ENCODE measurements at regions not wholly inside any gene's neighbourhood (a gene's known extent, or its start where the extent isn't known, plus 50 kb on each side); places are given as distances from the start of the nearest gene placed in this dataset.
A peak's percentile ranks its signal among the peaks of the same experiment; 100 is the strongest.

GRCh38 chr14:65255029-65255545 is 152.8 kb upstream of the MAX start:
- Histone ChIP-seq H3K27ac (peak overlapping the region; percentile 49; the same call in 1 of the 2 replicates), H3K9me3 (ENCODE audit: low read depth, low read length) (no peaks in the 10 kb centered on the region)
- TF ChIP-seq POLR2AphosphoS5 (IDR thresholded peaks at IDR 0.05; ENCODE audit: borderline replicate concordance, low read depth, low read length) = no peak
- no peak for TF ChIP-seq EZH2 (IDR thresholded peaks at IDR 0.05)
- TF ChIP-seq FOXP2 (optimal IDR thresholded peaks at IDR 0.05; ENCODE audit: control extremely low read depth, extremely low read length, insufficient read depth) = no peak

GRCh38 chr14:65255583-65256461 is 153.5 kb upstream of the MAX start:
- no peaks in the 10 kb centered on the region for H3K9me3 ChIP-seq (ENCODE audit: low read depth, low read length)
- H3K27ac ChIP-seq = 0 out of 2 replicates have a peak overlapping the region, but pooled peaks have one; percentile 49
- H3K4me3 ChIP-seq = no peak overlapping the region
- no peak overlapping the region for H3K9ac ChIP-seq (ENCODE audit: insufficient read length)
- TF ChIP-seq EZH2 (IDR thresholded peaks at IDR 0.05) (no peak), POLR2AphosphoS5 (IDR thresholded peaks at IDR 0.05; ENCODE audit: borderline replicate concordance, low read depth, low read length) (no peak), FOXP2 (optimal IDR thresholded peaks at IDR 0.05; ENCODE audit: control extremely low read depth, extremely low read length, insufficient read depth) (no peak)
- DNase-seq (ENCODE audit: low read depth, low spot score) = no peak
- no peaks in the 10 kb centered on the region for H3K36me3 ChIP-seq (ENCODE audit: insufficient read depth, low read length)

More at GRCh38 chr14:65255029-65255545, 152.8 kb upstream of the MAX start:
- Histone ChIP-seq H3K9ac (ENCODE audit: insufficient read length) (no peak overlapping the region), H3K4me3 (0 out of 2 replicates have a peak overlapping the region, but pooled peaks have one; percentile 23), H3K36me3 (ENCODE audit: insufficient read depth, low read length) (no peaks in the 10 kb centered on the region)
- DNase-seq (ENCODE audit: low read depth, low spot score) = no peak

GRCh38 chr14:65256714-65257113 is 154.4 kb upstream of the MAX start:
- Histone ChIP-seq H3K4me3 (no peak overlapping the region), H3K36me3 (ENCODE audit: insufficient read depth, low read length) (no peaks in the 10 kb centered on the region), H3K9ac (ENCODE audit: insufficient read length) (no peak overlapping the region), H3K27ac (no peak overlapping the region), H3K9me3 (ENCODE audit: low read depth, low read length) (no peaks in the 10 kb centered on the region)
- no peak for DNase-seq (ENCODE audit: low read depth, low spot score)
- TF ChIP-seq EZH2 (IDR thresholded peaks at IDR 0.05) (no peak), POLR2AphosphoS5 (IDR thresholded peaks at IDR 0.05; ENCODE audit: borderline replicate concordance, low read depth, low read length) (no peak), FOXP2 (optimal IDR thresholded peaks at IDR 0.05; ENCODE audit: control extremely low read depth, extremely low read length, insufficient read depth) (no peak)

- Histone ChIP-seq H3K9ac (ENCODE audit: insufficient read length) (no peak overlapping the region), H3K27ac (no peak overlapping the region), H3K4me3 (no peak overlapping the region), H3K36me3 (ENCODE audit: insufficient read depth, low read length) (no peaks in the 10 kb centered on the region), H3K9me3 (ENCODE audit: low read depth, low read length) (no peaks in the 10 kb centered on the region)
- DNase-seq (ENCODE audit: low read depth, low spot score) = no peak
- TF ChIP-seq POLR2AphosphoS5 (IDR thresholded peaks at IDR 0.05; ENCODE audit: borderline replicate concordance, low read depth, low read length) = no peak
- no peak for TF ChIP-seq FOXP2 (optimal IDR thresholded peaks at IDR 0.05; ENCODE audit: control extremely low read depth, extremely low read length, insufficient read depth)
- no peak for TF ChIP-seq EZH2 (IDR thresholded peaks at IDR 0.05)
Measured at GRCh38 chr14:65257425-65257824, 155.1 kb upstream of the FUT8 start.

- Histone ChIP-seq H3K36me3 (ENCODE audit: insufficient read depth, low read length) (no peaks in the 10 kb centered on the region), H3K9ac (ENCODE audit: insufficient read length) (no peak overlapping the region), H3K4me3 (no peak overlapping the region), H3K9me3 (ENCODE audit: low read depth, low read length) (no peaks in the 10 kb centered on the region), H3K27ac (no peak overlapping the region)
- TF ChIP-seq EZH2 (IDR thresholded peaks at IDR 0.05) (no peak), POLR2AphosphoS5 (IDR thresholded peaks at IDR 0.05; ENCODE audit: borderline replicate concordance, low read depth, low read length) (no peak), FOXP2 (optimal IDR thresholded peaks at IDR 0.05; ENCODE audit: control extremely low read depth, extremely low read length, insufficient read depth) (no peak)
- no peak for DNase-seq (ENCODE audit: low read depth, low spot score)
Measured at GRCh38 chr14:65258391-65258790, 154.1 kb upstream of the FUT8 start.

DNA sequence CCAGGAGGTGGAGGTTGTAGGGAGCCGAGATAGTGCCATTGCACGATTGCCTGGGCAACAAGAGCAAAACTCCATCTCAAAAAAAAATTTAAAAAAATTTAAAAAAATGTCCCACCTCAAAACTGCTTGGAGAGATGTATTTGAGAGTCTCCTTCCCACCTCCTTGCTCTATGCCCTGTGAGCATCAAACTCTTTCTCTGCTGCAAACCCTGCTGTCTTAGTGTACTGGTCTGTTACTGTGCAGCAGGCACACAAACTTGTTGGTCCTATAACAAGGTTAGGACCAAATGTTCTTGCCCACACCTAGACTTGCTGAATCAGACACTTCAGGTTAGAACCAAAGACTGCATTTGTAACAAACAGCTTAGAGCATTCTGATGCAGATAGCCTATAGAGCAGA is 153.5 kb upstream of the FUT8 start:
- H3K9ac ChIP-seq (ENCODE audit: insufficient read length) = no peak overlapping the region
- no peak for TF ChIP-seq EZH2 (IDR thresholded peaks at IDR 0.05)
- TF ChIP-seq FOXP2 (optimal IDR thresholded peaks at IDR 0.05; ENCODE audit: control extremely low read depth, extremely low read length, insufficient read depth) = no peak
- no peak for DNase-seq (ENCODE audit: low read depth, low spot score)

DNA sequence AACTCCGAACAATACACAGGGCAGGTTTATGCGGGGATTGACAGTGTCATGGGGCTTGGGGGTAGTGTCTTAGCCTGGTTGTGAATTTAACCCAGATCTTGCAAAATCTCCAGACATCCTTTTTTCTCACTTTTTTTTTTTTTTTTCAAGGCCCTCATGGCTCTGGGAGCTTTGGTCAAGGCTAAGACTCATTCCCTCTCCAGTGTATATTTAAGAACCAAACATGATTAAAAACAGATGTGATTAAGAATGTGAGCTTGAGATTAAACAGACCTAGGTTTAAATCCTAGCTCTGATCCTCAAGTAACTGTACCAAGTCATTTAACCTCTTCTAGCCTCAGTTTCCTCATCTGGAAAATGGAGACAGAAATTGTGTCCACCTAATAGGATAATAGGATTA is 151.7 kb upstream of the FUT8 start:
- no peak for DNase-seq (ENCODE audit: low read depth, low spot score)
- TF ChIP-seq POLR2AphosphoS5 (IDR thresholded peaks at IDR 0.05; ENCODE audit: borderline replicate concordance, low read depth, low read length) (no peak), FOXP2 (optimal IDR thresholded peaks at IDR 0.05; ENCODE audit: control extremely low read depth, extremely low read length, insufficient read depth) (no peak), EZH2 (IDR thresholded peaks at IDR 0.05) (no peak)
- Histone ChIP-seq H3K36me3 (ENCODE audit: insufficient read depth, low read length) (no peaks in the 10 kb centered on the region), H3K9me3 (ENCODE audit: low read depth, low read length) (no peaks in the 10 kb centered on the region), H3K27ac (no peak overlapping the region), H3K9ac (ENCODE audit: insufficient read length) (no peak overlapping the region), H3K4me3 (no peak overlapping the region)

More for the DNA sequence above, 153.5 kb upstream of the FUT8 start:
- Histone ChIP-seq H3K9me3 (ENCODE audit: low read depth, low read length) (no peaks in the 10 kb centered on the region), H3K4me3 (no peak overlapping the region), H3K36me3 (ENCODE audit: insufficient read depth, low read length) (no peaks in the 10 kb centered on the region), H3K27ac (no peak overlapping the region)

DNA sequence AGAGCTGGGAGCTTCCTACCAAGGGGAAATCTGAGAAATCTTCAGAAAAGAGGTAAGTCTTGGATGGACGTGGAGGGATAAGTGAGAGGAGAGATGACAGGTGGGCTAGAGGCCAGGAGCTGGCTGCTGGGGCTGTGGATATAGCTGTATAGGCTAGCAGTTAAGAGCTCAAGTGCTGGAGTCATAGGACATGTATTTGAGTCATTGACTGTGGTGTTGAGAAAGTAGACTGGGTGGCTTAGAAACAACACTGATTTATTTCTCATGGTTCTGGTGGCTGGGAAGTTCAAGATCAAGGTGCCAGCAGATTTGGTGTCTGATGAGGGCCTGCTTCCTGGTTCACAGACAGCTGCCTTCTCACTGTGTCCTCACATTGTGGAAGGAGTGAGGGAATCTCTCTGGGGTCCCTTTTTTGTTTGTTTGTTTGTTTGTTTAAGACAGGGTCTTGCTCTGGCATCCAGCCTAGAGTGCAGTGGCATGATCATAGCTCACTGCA is 151.1 kb upstream of the FUT8 start:
- Histone ChIP-seq H3K27ac (no peak overlapping the region), H3K4me3 (no peak overlapping the region), H3K36me3 (ENCODE audit: insufficient read depth, low read length) (no peaks in the 10 kb centered on the region), H3K9me3 (ENCODE audit: low read depth, low read length) (no peaks in the 10 kb centered on the region), H3K9ac (ENCODE audit: insufficient read length) (no peak overlapping the region)
- DNase-seq (ENCODE audit: low read depth, low spot score) = no peak
- TF ChIP-seq EZH2 (IDR thresholded peaks at IDR 0.05) (no peak), FOXP2 (optimal IDR thresholded peaks at IDR 0.05; ENCODE audit: control extremely low read depth, extremely low read length, insufficient read depth) (no peak), POLR2AphosphoS5 (IDR thresholded peaks at IDR 0.05; ENCODE audit: borderline replicate concordance, low read depth, low read length) (no peak)
